ENCODE measurements at regions not wholly inside any gene's neighbourhood (a gene's known extent, or its start where the extent isn't known, plus 50 kb on each side); places are given as distances from the start of the nearest gene placed in this dataset.

GRCh38 chr1:58836408-58836807, 52.6 kb upstream of the JUN start:
- no peaks in the 10 kb centered on the region for H3K27me3 ChIP-seq
- H3K36me3 ChIP-seq: no peaks in the 10 kb centered on the region
- no peak for DNase-seq
- no peak for TF ChIP-seq POLR2AphosphoS5 (IDR thresholded peaks at IDR 0.05)
- no peak for TF ChIP-seq CTCF (IDR thresholded peaks at IDR 0.05)
- TF ChIP-seq EP300 (IDR thresholded peaks at IDR 0.05): no peak
- TF ChIP-seq POLR2A (IDR thresholded peaks at IDR 0.05): no peak
- intact Hi-C loops (cut with DNase I): no loop called here
- no peaks in the 10 kb centered on the region for H3K4me1 ChIP-seq
- H3K4me3 ChIP-seq: no peak overlapping the region
- no peak overlapping the region for H3K27ac ChIP-seq
- WGBS, 2 donors: 67 to 89% methylated on average over 3 of the region's 3 CpGs
- H3K9me3 ChIP-seq: no peaks in the 10 kb centered on the region

- Histone ChIP-seq H3K36me3 (no peaks in the 10 kb centered on the region), H3K4me3 (no peak overlapping the region), H3K27ac (no peak overlapping the region), H3K4me1 (no peaks in the 10 kb centered on the region), H3K27me3 (no peaks in the 10 kb centered on the region), H3K9me3 (no peaks in the 10 kb centered on the region)
- DNase-seq: no peak
- TF ChIP-seq CTCF (IDR thresholded peaks at IDR 0.05): no peak
- no peak for TF ChIP-seq POLR2A (IDR thresholded peaks at IDR 0.05)
- no peak for TF ChIP-seq EP300 (IDR thresholded peaks at IDR 0.05)
- no peak for TF ChIP-seq POLR2AphosphoS5 (IDR thresholded peaks at IDR 0.05)
- intact Hi-C loops (cut with DNase I): no loop called here
Observed at GRCh38 chr1:58837886-58838285, 54.0 kb upstream of the JUN start.

- WGBS, 2 donors: 71 to 74% methylated on average over 5 of the region's 5 CpGs
- Histone ChIP-seq H3K4me3 (no peak overlapping the region), H3K27me3 (no peaks in the 10 kb centered on the region), H3K27ac (no peak overlapping the region), H3K36me3 (no peaks in the 10 kb centered on the region), H3K9me3 (no peaks in the 10 kb centered on the region), H3K4me1 (no peaks in the 10 kb centered on the region)
- intact Hi-C loops (cut with DNase I): no loop called here
- no peak for TF ChIP-seq CTCF (IDR thresholded peaks at IDR 0.05)
- no peak for TF ChIP-seq EP300 (IDR thresholded peaks at IDR 0.05)
- no peak for TF ChIP-seq POLR2A (IDR thresholded peaks at IDR 0.05)
- TF ChIP-seq POLR2AphosphoS5 (IDR thresholded peaks at IDR 0.05): no peak
- DNase-seq: no peak
Observed at GRCh38 chr1:58839147-58839795, 55.4 kb upstream of the JUN start.

- Histone ChIP-seq H3K9me3 (no peaks in the 10 kb centered on the region), H3K4me1 (no peaks in the 10 kb centered on the region), H3K27me3 (no peaks in the 10 kb centered on the region), H3K4me3 (no peak overlapping the region), H3K36me3 (no peaks in the 10 kb centered on the region), H3K27ac (no peak overlapping the region)
- intact Hi-C loops (cut with DNase I): no loop called here
- TF ChIP-seq EP300 (IDR thresholded peaks at IDR 0.05) (no peak), POLR2AphosphoS5 (IDR thresholded peaks at IDR 0.05) (no peak), CTCF (IDR thresholded peaks at IDR 0.05) (no peak), POLR2A (IDR thresholded peaks at IDR 0.05) (no peak)
- DNase-seq: no peak
- 97 to 98% methylated on average over 5 of the region's 5 CpGs for whole genome bisulfite sequencing, 2 donors
Observed at GRCh38 chr1:58839846-58840835, 56.3 kb upstream of the JUN start.

Measured in sigmoid colon (tissue), 6 donors.